SK-N-DZ (cell line): ENCODE measurements at regions not wholly inside any gene's neighbourhood (a gene's known extent, or its start where the extent isn't known, plus 50 kb on each side); places are given as distances from the start of the nearest gene placed in this dataset.
A peak's percentile ranks its signal among the peaks of the same experiment; 100 is the strongest.

Experiments
- DNase-seq: peaks from one replicate; pipeline ENCODE4 v3.0.0-alpha.2; 2015; ENCODE audit warnings: low spot score

GRCh38 chr2:117704818-117705217 lies 109.7 kb upstream of the DDX18 start:
- DNase-seq = no peak

- no peak for DNase-seq
Measured at GRCh38 chr2:117707874-117708273, 106.6 kb upstream of the DDX18 start.

- DNase-seq = no peak
Measured at GRCh38 chr2:117712684-117713083, 101.8 kb upstream of the DDX18 start.

- DNase-seq = peak; percentile 29
Measured at GRCh38 chr2:117714110-117714509, 100.4 kb upstream of the DDX18 start.

GRCh38 chr2:117714745-117715417 lies 99.6 kb upstream of the DDX18 start:
- no peak for DNase-seq

- no peak for DNase-seq
Measured at GRCh38 chr2:117716505-117716904, 98.0 kb upstream of the DDX18 start.

- DNase-seq = no peak
Measured at GRCh38 chr2:117717072-117717471, 97.4 kb upstream of the DDX18 start.

- no peak for DNase-seq
Measured at GRCh38 chr2:117718048-117718447, 96.4 kb upstream of the DDX18 start.

GRCh38 chr2:117720765-117721164 lies 93.7 kb upstream of the DDX18 start:
- DNase-seq = no peak

GRCh38 chr2:117723483-117723882 lies 91.0 kb upstream of the DDX18 start:
- no peak for DNase-seq

GRCh38 chr2:117723888-117724434 lies 90.5 kb upstream of the DDX18 start:
- DNase-seq = no peak

- no peak for DNase-seq
Measured at GRCh38 chr2:117726747-117727146, 87.7 kb upstream of the DDX18 start.

GRCh38 chr2:117737846-117738245 lies 76.6 kb upstream of the DDX18 start:
- no peak for DNase-seq

GRCh38 chr2:117738991-117739839 lies 75.3 kb upstream of the DDX18 start:
- DNase-seq = no peak

- no peak for DNase-seq
Measured at GRCh38 chr2:117745537-117745936, 69.0 kb upstream of the DDX18 start.

GRCh38 chr2:117755768-117756167 lies 58.7 kb upstream of the DDX18 start:
- DNase-seq = no peak

- no peak for DNase-seq
Measured at GRCh38 chr2:117760916-117761315, 53.6 kb upstream of the DDX18 start.

- no peak for DNase-seq
Measured at GRCh38 chr2:117762454-117762853, 52.0 kb upstream of the DDX18 start.

- no peak for DNase-seq
Measured at GRCh38 chr2:117763804-117764203, 50.7 kb upstream of the DDX18 start.
